GM19025 (cell line): ENCODE measurements at regions not wholly inside any gene's neighbourhood (a gene's known extent, or its start where the extent isn't known, plus 50 kb on each side); places are given as distances from the start of the nearest gene placed in this dataset.

Experiments used
- ATAC-seq: cut with Tn5 transposase; IDR thresholded peaks from one replicate; pipeline ENCODE4 v1.9.1; 2021; ENCODE audit warnings: mild to moderate bottlenecking, low read depth, moderate library complexity; ENCODE audit not compliant: unreplicated experiment

DNA sequence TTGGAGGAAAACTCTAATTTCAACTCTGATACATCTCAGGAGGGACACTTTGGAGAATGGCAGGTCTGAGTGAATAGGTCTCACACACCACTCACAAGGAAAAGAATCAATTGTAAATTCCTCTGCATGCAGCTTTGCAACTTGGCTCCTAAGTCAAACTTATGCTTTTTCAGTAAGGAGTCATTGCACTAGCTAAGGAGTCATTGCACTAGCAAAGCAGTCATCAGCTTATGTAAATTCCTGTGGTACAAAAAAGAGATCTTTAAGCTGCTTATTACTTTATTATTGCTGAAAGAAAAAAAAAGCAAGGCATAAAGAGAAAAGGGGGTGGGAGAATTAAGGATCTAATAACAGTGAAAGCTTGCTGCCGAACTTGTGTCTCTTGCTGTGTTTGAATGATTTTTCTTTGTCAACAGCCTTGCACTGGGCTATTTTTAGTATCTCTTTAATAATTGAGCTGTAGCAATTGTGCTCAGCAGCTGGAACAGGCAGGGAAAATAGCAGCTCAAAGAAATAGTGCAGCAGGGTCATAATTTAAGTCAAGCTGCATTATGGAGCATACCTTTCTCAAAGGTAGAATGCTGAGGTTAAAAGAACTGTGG lies 154.3 kb upstream of the ARPP21 start:
- no peak for ATAC-seq

DNA sequence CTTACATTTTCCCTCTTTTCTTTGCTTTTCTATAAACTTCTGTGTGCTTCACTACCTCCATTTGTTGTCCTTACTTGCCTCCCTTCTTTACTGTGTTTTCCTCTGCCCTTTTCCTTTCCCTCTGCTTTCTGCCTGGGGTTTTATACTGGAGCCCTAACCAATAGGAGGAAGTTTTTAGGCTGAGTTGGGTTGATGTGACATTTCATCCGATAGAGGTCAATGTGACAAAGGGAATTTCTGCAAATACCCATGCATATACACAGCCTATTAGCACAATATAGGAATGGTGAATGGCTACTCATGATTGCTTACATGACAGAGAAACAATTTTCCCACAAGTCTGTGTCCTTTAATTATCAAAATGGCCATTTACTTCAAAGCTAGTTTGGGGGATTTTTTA lies 153.0 kb upstream of the ARPP21 start:
- no peak for ATAC-seq

DNA sequence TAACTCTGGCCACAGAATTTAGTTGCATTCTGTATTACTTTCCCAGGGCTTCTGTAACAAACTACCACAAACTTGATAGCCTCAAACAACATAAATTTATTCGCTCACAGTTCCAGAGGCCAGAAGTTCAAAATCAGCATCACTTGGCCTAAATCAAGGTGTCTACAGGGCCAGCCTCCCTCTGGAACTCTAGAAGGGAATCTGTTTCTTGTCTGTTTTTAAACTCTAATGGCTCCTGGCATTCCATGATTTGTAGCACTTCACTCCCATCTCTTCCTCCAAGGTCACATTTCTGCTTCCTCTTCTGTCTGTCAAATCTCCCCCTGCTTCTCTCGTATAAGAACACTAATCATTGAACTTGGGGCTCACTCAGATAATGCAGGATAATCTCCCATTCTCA lies 151.9 kb upstream of the ARPP21 start:
- ATAC-seq: no peak

DNA sequence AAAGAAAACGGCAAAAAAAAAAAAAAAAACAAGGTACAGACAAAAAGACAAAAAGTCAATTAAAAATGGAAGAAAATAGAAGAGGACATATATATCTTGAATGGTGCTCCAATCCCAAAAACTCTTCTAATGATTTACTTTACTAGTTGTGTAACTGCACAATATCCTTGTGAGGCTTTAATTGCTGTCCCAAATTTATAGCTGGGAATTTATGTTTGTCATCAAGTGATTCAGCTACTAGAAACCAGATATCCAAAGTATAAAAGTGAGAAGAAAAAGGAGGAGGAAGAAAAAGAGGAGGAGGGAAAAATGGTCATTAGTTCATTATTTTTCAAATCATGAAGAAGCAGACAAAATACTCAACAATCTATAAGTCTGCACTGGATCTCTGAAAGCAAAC lies 150.8 kb upstream of the ARPP21 start:
- no peak for ATAC-seq

DNA sequence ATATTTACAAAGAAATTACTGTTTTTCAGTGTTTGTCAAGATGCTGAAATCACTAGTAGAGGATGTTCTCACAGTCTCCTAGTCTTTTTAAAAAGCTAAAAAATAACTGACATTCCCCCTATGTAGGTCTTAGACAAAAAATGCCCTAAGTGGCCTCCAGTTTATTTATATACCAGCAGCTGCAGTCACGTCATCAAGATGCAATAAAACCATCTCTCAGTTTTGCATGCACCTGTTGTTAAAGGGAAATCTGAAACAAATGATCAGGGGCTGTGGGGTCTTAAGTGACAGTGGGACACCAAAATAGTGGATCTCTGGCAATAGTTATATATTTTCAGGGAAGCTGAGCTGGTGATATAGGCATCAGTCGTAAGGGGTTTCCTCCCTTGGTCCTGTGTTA lies 146.5 kb upstream of the ARPP21 start:
- ATAC-seq: no peak

DNA sequence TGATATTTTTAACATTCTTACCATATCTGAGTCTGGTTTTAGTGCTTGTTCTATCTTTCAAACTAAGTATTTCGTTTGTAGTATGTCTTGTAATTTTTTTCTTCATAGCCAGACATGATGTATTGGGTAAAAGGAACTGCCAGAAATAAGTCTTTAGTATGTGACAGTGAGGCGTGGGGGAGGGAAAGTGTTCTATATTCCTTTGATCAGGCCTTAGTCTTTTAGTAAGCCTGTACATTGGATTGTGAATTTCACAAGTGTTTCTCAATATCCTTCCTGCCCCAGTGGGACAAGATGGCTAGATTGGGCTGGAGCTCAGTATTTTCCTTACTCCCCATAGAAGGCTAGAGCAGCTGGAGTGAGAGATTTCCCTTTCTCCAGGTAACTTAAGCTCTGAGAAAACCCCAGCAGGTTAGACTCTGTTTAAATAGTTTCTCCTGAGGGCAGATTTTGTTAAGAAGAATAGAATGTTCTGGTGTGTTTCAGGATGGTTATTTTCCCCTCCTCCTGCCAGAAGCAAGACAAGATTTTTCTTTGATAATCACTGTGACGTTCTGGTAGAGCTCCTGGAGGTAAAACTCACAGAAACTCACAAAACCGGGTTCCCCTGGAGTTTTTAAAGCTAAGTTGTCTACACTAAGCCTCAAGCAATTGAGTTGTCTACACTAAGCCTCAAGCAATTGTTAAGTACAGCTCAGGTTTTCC lies 140.7 kb upstream of the ARPP21 start:
- no peak for ATAC-seq

DNA sequence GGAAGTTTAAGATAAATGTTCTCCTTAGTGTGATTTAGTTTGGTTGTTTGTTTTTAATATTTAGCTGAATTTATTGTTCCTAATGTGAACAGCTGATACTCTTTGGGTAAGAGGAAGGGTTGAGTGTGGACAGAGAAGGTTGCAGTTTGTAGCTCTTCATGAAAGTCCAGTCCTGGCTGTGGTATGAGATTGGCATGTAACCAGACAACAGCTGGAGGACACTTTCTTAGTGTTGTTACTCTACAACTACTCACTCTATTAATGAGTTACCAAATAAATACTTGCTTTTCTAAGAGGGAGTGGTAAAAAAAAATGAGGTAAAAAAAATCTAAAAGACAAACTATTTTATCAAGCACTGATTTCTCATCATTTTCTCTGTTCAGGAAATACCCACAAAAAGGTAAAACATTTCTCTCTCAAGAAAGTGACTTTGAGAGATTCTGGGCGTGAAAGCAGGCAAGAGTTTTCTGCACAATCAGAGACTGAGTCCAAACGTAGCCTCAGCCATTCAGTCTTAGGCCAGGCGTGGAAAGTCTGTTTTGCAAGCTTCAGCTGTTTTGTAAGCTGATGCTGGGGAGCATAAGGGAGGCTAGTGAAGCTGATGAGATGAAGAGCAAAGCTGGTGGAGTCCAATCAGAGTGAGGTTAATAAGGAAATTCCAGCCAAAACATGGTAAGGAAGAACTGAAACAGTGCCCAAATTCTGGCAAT lies 138.5 kb upstream of the ARPP21 start:
- ATAC-seq: no peak

DNA sequence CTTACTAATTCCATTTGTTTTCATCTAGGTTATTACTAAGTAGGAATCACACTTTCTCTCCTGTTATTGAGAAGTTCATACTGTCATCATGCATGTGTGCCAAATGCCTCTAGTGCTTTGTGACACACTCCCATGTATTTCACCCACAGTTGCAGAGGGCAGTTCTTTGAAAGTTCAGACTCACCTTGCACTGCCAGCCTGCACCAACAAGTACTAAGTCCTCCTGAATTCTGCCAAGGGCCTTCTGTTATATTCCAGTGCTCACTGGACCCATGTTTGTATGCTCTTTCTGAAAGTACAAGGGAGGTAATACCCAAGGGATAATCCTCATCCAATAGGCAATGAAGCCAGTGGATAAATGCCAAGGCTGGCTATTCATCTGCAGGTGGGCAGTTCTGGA lies 136.6 kb upstream of the ARPP21 start:
- ATAC-seq: no peak

DNA sequence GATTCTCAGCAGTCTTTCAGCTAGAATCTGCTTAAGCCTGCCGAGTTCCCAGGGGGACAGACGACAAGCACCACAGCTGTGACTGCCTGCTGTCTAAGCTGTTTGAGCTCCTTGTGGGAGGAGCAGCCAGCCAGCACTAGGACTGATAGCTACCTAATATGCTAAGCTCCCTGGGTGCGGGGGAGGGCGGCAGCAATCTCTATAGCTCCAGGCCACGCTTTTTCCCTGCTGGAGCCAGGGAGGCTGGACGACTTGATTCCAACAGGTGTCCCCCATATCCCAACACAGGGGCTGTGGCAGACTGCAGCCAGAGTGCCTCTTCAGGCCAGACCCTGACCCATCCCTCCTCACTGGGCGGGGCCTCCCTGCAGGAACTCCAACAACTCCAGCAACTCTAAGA lies 134.1 kb upstream of the ARPP21 start:
- ATAC-seq: no peak

DNA sequence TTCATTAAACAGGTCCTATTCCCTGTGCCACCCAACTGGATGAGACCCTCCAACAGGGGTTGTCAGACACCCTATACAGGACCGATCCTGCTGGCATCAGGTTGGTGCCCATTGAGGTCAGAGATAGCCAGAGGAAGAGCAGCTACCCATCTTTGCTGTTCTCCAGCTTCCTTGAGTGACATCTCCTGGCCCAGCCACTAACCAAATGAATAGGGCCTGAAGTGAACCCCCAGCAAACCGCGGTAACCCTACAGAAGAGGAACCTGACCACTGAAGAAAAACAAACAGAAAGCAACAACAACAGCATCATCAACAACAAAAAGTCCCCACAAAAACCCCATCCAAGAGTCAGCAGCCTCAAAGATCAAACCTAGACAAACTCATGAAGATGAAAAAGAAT lies 133.6 kb upstream of the ARPP21 start:
- no peak for ATAC-seq

DNA sequence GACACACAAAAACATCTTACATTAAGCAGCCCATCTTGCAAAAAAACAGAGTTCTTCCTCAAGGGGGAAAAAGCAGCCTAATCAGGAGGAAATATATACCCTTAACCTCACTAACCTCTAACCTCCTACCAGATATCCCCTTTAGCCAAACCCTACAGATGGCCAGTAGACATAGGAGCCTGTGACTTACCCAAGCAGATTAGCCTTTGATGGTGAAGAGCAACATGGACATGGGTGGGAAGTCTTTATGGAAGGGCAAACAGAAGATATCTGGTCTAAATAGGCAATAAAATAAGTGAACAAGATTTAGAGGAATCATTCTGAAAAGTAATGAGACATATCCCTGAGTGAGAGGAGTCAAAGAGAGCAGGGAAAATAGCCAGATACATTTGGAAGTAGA lies 119.4 kb upstream of the ARPP21 start:
- ATAC-seq: no peak

GRCh38 chr3:35521196-35521595 lies 118.1 kb upstream of the ARPP21 start:
- no peak for ATAC-seq

GRCh38 chr3:35522450-35522849 lies 116.9 kb upstream of the ARPP21 start:
- no peak for ATAC-seq

DNA sequence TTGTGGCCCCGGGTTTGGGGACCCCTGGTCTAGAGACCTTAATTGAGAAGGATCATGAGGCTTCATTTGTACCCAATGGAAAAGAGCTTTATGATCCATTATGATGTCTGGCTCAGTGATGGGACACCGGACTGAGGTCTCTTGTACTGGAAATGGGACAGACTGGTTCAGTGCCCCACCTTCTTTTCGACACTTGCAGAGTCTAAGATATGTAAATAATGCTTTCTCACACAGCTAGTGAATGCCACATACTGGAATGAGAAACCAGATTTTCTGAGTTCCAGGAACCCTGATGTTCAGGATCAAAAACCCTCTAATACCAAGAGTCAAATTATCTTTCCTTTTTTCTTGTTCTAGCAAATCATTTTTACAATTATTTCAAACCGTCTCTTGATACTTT lies 116.3 kb upstream of the ARPP21 start:
- no peak for ATAC-seq

GRCh38 chr3:35523838-35524237 lies 115.5 kb upstream of the ARPP21 start:
- ATAC-seq: no peak

DNA sequence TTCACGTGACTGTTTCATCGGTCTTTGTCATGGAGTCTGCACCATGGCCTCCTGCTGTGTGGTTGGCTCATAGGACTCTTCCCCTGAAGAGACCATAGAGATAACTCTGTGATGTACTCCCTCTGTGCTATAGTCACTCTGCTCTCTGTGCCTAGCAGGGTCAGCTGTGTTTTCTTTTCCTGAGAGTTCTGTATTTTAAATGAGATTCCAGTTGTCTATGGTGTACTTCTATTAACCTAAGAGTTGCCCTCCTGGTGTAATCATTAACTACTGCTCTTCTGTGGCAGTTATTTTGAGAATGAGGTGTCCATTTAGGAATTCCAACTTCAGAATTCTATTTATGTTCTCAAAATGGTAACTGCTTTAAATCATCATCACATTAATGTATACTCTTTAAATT lies 114.5 kb upstream of the ARPP21 start:
- no peak for ATAC-seq

- ATAC-seq: no peak
Observed at GRCh38 chr3:35528728-35529127, 110.6 kb upstream of the ARPP21 start.

- no peak for ATAC-seq
Observed at GRCh38 chr3:35529337-35529736, 110.0 kb upstream of the ARPP21 start.

DNA sequence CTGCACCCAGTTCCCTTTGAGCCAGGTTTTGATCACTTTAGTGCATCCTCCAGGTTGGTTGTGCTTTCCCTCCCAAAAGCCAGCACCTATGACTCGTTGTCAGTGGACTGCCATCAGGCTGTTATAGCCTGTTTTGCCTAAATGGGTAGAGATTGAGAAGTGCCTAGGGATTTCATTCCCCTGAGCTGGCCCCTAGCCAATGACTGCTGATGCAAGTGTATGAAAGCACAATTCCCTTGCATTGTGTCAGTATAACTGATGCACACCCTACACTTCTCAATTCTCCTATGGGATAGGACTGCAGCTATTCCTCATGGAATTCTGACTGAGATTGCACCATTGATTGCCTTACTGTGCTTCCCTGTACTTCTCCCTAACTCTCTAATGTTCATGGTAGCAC lies 102.1 kb upstream of the ARPP21 start:
- no peak for ATAC-seq

GRCh38 chr3:35544976-35545375 lies 94.3 kb upstream of the ARPP21 start:
- no peak for ATAC-seq

DNA sequence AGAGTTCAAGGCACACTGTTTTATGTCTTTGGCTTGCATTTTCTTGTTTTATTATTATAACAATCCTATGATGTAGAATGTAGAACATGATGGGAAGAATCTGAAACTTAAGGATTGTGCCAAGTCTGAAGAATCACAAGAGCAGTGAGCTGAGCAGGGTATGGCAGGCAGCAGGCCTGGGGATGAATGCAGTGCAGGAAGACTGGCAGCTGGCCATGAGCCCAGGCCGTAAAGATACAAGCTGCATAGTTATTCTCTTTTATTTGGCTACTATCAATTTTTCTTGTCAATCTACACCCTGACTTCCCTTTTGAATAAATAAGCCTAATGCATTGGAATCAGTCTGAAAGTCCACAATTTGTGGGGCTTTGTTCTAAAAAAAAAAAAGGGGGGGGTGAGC lies 89.6 kb upstream of the ARPP21 start:
- ATAC-seq: no peak

DNA sequence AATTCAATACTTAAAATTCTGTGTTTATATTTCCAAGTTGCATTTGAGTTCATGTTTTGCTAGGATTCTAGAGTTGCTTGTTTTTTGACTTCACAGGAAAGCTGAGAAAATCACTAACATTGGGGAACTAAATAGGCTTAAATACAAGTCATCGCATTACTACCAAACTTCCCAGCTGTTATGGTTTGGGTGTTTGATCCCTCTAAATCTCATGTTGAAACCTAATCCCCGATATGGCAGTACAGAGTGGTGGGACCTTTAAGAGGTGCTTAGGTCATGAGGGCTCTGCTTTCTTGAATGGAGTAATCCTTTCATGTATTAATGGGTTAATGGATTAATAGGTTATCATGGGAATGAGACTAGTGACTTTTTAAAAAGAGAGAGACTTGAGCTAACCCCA lies 77.2 kb upstream of the ARPP21 start:
- no peak for ATAC-seq
